ENCODE measurements at regions not wholly inside any gene's neighbourhood (a gene's known extent, or its start where the extent isn't known, plus 50 kb on each side); places are given as distances from the start of the nearest gene placed in this dataset.
A peak's percentile ranks its signal among the peaks of the same experiment; 100 is the strongest.

DNA sequence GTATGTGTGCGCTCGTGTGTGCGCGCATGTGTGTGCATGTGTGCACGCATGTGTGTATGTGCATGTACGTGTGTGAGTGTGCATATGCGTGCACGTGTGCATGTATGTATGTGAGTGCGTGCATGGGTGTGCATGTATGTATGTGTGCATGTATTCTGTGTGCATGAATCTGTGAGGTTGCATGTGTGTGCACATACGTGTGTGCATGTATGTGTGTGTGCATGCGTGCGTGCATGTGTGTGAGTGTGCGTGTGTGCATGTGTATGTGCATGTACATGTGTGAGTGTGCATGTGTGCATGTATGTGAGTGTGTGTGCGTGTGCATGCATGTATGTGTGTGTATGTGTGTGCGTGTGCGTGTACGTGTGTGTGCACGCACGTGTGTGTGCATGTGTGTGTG, 241.5 kb downstream of the SHOX start:
- Histone ChIP-seq H3K4me3 (ENCODE audit: low read length) (no peak overlapping the region), H3K27me3 (replicated peaks; ENCODE audit: control insufficient read depth, insufficient read depth, low read length) (no peaks in the 10 kb centered on the region), H3K9me3 (ENCODE audit: control insufficient read depth, low read length) (no peaks in the 10 kb centered on the region), H3K9ac (ENCODE audit: low read length) (no peak overlapping the region), H3K36me3 (ENCODE audit: control insufficient read depth, insufficient read depth, low read length, severe bottlenecking) (no peaks in the 10 kb centered on the region), H3K4me1 (ENCODE audit: control insufficient read depth, insufficient read depth, low read length) (no peaks in the 10 kb centered on the region)
- no peak for DNase-seq (ENCODE audit: low read depth)

DNA sequence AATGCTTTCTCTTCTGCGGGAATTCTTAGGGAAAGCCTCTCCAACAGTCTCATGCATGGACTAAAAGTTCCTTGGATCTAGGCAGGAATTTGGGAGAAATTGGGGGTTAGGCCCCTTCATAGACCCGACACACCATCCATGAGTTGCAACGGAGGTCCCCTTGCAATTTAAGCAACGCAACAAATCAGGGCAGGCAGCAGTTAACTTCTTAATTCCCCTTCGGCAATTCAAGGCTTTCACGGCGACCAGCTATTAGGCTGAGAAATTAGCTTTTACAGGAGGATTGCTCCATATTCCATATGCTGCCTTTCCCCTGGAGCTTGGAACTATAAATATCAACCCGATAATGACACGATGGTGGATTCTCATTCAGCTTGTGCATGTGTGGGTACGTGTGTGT, 241.0 kb downstream of the SHOX start:
- no peak for DNase-seq (ENCODE audit: low read depth)
- Histone ChIP-seq H3K9ac (ENCODE audit: low read length) (no peak overlapping the region), H3K4me3 (ENCODE audit: low read length) (no peak overlapping the region), H3K36me3 (ENCODE audit: control insufficient read depth, insufficient read depth, low read length, severe bottlenecking) (no peaks in the 10 kb centered on the region), H3K4me1 (ENCODE audit: control insufficient read depth, insufficient read depth, low read length) (no peaks in the 10 kb centered on the region), H3K27me3 (replicated peaks; ENCODE audit: control insufficient read depth, insufficient read depth, low read length) (no peaks in the 10 kb centered on the region), H3K9me3 (ENCODE audit: control insufficient read depth, low read length) (no peaks in the 10 kb centered on the region)

DNA sequence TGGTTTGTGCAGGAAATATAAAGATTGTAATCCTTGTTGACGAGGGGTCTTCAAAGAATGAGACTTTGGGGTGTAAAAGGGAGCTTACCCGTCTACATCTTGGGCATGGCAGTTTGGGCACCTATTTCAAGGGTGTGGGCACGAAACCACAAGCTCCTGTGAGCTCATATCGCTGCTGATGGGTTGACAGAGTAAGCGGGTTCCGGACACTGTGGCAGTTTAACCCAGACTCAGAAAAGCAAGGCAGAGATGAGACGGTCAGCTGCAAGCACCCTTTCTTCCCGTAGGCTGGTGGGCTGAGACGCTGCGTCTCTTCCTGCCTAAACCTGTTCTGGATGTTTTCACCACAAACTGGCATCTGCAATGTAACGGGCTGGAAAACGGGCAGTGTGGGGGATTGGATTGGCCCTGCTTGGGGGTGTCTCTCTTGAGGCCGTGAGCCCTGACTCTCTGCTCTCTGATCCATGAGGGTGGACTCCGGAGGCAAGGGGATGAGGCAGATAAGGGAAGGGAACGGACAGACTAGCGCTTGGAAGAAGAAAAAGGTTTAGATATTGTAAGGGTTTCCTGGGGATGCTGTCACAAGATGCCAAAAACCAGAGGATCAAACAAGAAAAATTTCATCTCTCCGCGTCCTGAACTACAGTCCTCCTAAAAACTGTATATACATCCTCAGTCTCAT, 237.5 kb downstream of the SHOX start:
- H3K9me3 ChIP-seq (ENCODE audit: control insufficient read depth, low read length): no peaks in the 10 kb centered on the region
- no peaks in the 10 kb centered on the region for H3K27me3 ChIP-seq (replicated peaks; ENCODE audit: control insufficient read depth, insufficient read depth, low read length)
- H3K9ac ChIP-seq (ENCODE audit: low read length): no peak overlapping the region
- H3K4me3 ChIP-seq (ENCODE audit: low read length): no peak overlapping the region
- DNase-seq (ENCODE audit: low read depth): no peak
- no peaks in the 10 kb centered on the region for H3K36me3 ChIP-seq (ENCODE audit: control insufficient read depth, insufficient read depth, low read length, severe bottlenecking)
- no peaks in the 10 kb centered on the region for H3K4me1 ChIP-seq (ENCODE audit: control insufficient read depth, insufficient read depth, low read length)

DNA sequence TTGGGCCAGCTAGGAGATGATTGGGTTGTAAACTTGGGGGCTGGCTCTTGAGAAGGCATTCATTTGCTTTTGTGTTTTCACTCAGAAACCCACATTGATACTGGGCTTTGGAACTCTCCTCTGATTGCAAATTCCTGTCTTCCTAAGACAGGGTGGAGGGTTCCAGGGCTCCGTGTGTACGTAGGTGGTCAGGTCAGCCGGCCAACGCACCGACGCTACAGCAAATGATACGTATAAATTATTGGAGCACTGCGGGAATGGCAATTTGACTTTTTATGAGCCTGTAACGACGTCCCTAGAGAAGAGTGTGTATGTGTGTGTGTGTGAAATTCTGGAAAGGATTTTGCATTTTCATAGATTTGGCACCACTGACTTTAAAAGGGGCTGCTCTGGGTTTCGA, 236.9 kb downstream of the SHOX start:
- no peaks in the 10 kb centered on the region for H3K4me1 ChIP-seq (ENCODE audit: control insufficient read depth, insufficient read depth, low read length)
- H3K27me3 ChIP-seq (replicated peaks; ENCODE audit: control insufficient read depth, insufficient read depth, low read length): no peaks in the 10 kb centered on the region
- H3K9me3 ChIP-seq (ENCODE audit: control insufficient read depth, low read length): no peaks in the 10 kb centered on the region
- no peak overlapping the region for H3K4me3 ChIP-seq (ENCODE audit: low read length)
- H3K36me3 ChIP-seq (ENCODE audit: control insufficient read depth, insufficient read depth, low read length, severe bottlenecking): no peaks in the 10 kb centered on the region
- no peak for DNase-seq (ENCODE audit: low read depth)
- H3K9ac ChIP-seq (ENCODE audit: low read length): no peak overlapping the region

DNA sequence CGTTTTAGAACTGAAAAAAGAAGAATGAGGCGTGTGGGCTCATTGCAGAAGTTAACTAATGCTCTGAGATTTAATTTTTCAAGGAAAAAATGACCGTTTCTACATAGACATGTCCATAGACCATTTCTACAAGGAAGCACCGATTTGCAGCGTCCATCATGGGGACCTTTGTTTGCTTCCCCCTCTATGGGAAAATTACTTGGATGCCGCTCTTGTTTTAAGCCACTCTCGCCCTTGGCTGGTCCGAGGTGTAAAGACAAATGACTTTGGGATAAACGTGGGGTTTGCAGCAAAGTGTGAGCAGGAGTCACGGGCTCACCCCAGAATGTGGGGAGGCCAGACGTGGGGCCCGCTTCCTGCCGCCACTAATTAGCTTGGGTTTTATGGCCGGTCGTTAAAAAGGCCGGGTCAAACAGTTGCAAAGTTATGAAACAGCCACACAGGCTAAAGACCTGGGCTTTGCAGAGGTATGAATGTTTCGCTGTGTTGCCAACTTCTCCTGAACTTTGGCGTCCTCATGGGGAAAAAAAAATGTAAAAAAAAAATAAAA, 235.9 kb downstream of the SHOX start:
- Histone ChIP-seq H3K4me1 (ENCODE audit: control insufficient read depth, insufficient read depth, low read length) (no peaks in the 10 kb centered on the region), H3K27me3 (replicated peaks; ENCODE audit: control insufficient read depth, insufficient read depth, low read length) (no peaks in the 10 kb centered on the region), H3K4me3 (ENCODE audit: low read length) (no peak overlapping the region), H3K9me3 (ENCODE audit: control insufficient read depth, low read length) (no peaks in the 10 kb centered on the region), H3K36me3 (ENCODE audit: control insufficient read depth, insufficient read depth, low read length, severe bottlenecking) (no peaks in the 10 kb centered on the region), H3K9ac (ENCODE audit: low read length) (no peak overlapping the region)
- DNase-seq (ENCODE audit: low read depth): no peak

DNA sequence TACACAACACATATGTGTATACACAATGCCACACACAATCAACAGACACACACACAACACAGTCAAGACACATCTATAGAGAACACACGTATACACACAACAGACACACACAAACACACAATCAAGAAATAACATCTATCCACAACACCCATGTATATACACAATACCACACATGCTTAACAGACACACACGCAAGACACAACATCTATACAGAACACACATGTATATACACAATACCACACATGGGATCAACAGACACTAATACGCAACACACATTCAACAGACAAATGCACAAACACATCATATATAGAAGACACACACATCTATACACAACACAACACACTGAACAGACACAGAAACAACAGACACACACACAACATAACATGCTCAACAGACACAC, 234.8 kb downstream of the SHOX start:
- Histone ChIP-seq H3K4me3 (ENCODE audit: low read length) (no peak overlapping the region), H3K36me3 (ENCODE audit: control insufficient read depth, insufficient read depth, low read length, severe bottlenecking) (no peaks in the 10 kb centered on the region), H3K27me3 (replicated peaks; ENCODE audit: control insufficient read depth, insufficient read depth, low read length) (no peaks in the 10 kb centered on the region), H3K9ac (ENCODE audit: low read length) (no peak overlapping the region), H3K9me3 (ENCODE audit: control insufficient read depth, low read length) (no peaks in the 10 kb centered on the region), H3K4me1 (ENCODE audit: control insufficient read depth, insufficient read depth, low read length) (no peaks in the 10 kb centered on the region)
- no peak for DNase-seq (ENCODE audit: low read depth)

DNA sequence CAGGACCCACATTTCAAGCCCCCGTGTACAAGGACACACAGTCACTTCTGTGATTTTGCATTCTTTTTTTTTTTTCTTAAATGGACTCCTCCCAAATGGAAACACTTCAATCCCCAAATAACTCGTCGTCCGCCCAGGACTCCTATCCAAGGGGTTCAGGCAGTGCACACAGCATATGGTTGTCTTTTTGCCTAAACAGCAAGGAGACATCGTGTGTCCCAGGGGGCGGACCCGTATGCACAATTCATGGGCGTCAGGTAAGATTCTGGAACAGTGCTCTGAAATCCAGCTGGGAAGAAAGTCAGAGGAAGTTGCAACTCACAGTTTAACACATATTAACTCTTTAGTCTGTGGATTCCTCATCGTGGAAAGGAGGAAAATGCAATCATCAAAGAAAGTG, 231.3 kb downstream of the SHOX start:
- Histone ChIP-seq H3K9ac (ENCODE audit: low read length) (no peak overlapping the region), H3K27me3 (replicated peaks; ENCODE audit: control insufficient read depth, insufficient read depth, low read length) (no peaks in the 10 kb centered on the region), H3K4me3 (ENCODE audit: low read length) (no peak overlapping the region), H3K9me3 (ENCODE audit: control insufficient read depth, low read length) (no peaks in the 10 kb centered on the region), H3K36me3 (ENCODE audit: control insufficient read depth, insufficient read depth, low read length, severe bottlenecking) (no peaks in the 10 kb centered on the region), H3K4me1 (ENCODE audit: control insufficient read depth, insufficient read depth, low read length) (no peaks in the 10 kb centered on the region)
- DNase-seq (ENCODE audit: low read depth): no peak

DNA sequence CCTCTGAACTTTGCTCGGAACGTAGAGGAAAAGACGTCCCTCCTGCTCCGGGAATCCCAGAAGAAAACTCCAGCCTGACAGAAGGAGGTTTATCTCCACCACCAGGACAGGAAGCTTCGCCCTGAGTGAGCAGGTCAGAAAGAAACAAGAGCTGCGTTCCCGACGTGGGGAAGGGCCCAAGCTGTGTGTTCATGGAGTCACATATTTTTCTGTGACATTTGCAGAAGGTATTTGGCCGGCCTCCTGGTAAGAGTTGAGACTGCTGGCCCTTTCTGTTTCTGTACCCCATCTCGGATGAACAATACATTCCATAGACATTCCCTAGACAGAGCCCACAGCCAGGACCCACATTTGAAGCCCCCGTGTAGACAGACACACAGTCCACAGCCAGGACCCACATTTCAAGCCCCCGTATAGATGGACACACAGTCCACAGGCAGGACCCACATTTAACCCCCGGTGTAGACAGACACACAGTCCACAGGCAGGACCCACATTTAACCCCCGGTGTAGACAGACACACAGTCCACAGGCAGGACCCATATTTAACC, 230.8 kb downstream of the SHOX start:
- Histone ChIP-seq H3K27me3 (replicated peaks; ENCODE audit: control insufficient read depth, insufficient read depth, low read length) (no peaks in the 10 kb centered on the region), H3K4me1 (ENCODE audit: control insufficient read depth, insufficient read depth, low read length) (no peaks in the 10 kb centered on the region), H3K36me3 (ENCODE audit: control insufficient read depth, insufficient read depth, low read length, severe bottlenecking) (no peaks in the 10 kb centered on the region), H3K9ac (ENCODE audit: low read length) (no peak overlapping the region), H3K9me3 (ENCODE audit: control insufficient read depth, low read length) (no peaks in the 10 kb centered on the region), H3K4me3 (ENCODE audit: low read length) (no peak overlapping the region)
- peak; percentile 15 for DNase-seq (ENCODE audit: low read depth)

DNA sequence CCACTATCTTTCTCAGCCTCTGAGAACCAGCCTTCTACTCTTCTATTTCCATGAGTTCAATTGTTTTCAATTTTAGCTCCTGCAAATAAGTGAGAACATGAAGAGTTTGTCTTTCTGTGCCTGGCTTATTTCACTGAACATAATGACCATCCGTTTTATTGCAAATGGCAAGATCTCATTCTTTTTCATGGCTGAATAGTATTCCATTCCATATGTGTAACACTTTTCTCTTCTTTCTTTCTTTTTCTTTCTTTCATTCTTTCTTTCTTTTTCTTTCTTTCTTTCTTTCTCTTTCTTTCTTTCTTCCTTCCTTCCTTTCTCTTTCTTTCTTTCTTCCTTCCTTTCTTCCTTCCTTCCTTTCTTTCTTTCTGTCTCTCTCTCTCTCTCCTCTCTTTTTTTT, 228.7 kb downstream of the SHOX start:
- no peak overlapping the region for H3K9ac ChIP-seq (ENCODE audit: low read length)
- no peaks in the 10 kb centered on the region for H3K27me3 ChIP-seq (replicated peaks; ENCODE audit: control insufficient read depth, insufficient read depth, low read length)
- H3K36me3 ChIP-seq (ENCODE audit: control insufficient read depth, insufficient read depth, low read length, severe bottlenecking): no peaks in the 10 kb centered on the region
- DNase-seq (ENCODE audit: low read depth): no peak
- no peak overlapping the region for H3K4me3 ChIP-seq (ENCODE audit: low read length)
- H3K9me3 ChIP-seq (ENCODE audit: control insufficient read depth, low read length): no peaks in the 10 kb centered on the region
- H3K4me1 ChIP-seq (ENCODE audit: control insufficient read depth, insufficient read depth, low read length): no peaks in the 10 kb centered on the region

DNA sequence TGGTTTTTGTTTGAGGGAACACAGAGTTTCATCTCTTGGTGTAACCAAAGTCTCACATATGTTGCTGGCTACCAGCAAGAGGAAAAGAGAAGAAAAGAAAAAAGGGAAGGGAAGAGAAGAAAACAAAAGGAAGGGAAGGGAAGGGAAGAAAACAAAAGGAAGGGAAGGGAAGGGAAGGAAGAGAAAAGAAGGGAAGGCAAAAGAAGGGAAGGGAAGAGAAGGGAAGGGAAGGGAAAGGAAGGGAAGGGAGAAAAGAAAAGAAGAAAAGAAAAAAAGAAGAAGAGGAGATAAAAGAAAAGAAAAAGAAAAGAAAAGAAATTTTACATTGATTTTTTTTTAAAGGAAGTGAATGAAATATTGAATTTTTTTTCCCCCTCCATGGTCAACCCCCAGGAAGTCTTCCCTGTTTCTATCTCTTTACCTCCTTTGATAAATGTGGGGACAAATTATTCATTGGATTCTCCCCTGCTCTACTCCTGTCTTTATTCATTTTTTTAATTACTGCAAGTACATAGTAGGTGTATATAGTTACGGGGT, 228.0 kb downstream of the SHOX start:
- no peak for DNase-seq (ENCODE audit: low read depth)
- Histone ChIP-seq H3K36me3 (ENCODE audit: control insufficient read depth, insufficient read depth, low read length, severe bottlenecking) (no peaks in the 10 kb centered on the region), H3K9me3 (ENCODE audit: control insufficient read depth, low read length) (no peaks in the 10 kb centered on the region), H3K4me3 (ENCODE audit: low read length) (no peak overlapping the region), H3K4me1 (ENCODE audit: control insufficient read depth, insufficient read depth, low read length) (no peaks in the 10 kb centered on the region), H3K27me3 (replicated peaks; ENCODE audit: control insufficient read depth, insufficient read depth, low read length) (no peaks in the 10 kb centered on the region), H3K9ac (ENCODE audit: low read length) (no peak overlapping the region)

DNA sequence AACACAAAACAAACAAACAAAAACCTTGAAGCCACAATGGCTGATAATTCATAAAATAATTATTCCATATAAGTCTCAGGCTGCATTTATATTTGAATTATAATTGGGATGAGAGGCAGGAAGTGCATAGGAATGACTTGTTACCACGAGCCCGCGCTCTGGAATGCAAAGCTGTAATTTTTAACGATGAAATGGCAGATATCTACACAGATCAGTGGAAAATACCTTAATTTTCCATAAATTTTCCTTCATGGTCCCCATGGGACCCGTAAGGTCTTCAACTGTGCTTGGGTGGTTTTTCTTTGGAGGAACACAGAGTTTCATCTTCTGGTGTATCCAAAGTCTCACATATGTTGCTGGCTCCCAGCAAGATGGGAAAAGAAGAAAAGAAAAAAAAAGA, 226.8 kb downstream of the SHOX start:
- Histone ChIP-seq H3K27me3 (replicated peaks; ENCODE audit: control insufficient read depth, insufficient read depth, low read length) (no peaks in the 10 kb centered on the region), H3K9me3 (ENCODE audit: control insufficient read depth, low read length) (no peaks in the 10 kb centered on the region), H3K4me1 (ENCODE audit: control insufficient read depth, insufficient read depth, low read length) (no peaks in the 10 kb centered on the region), H3K9ac (ENCODE audit: low read length) (no peak overlapping the region), H3K36me3 (ENCODE audit: control insufficient read depth, insufficient read depth, low read length, severe bottlenecking) (no peaks in the 10 kb centered on the region), H3K4me3 (ENCODE audit: low read length) (no peak overlapping the region)
- DNase-seq (ENCODE audit: low read depth): no peak
